Vagina (tissue), 2 donors: ENCODE measurements at regions not wholly inside any gene's neighbourhood (a gene's known extent, or its start where the extent isn't known, plus 50 kb on each side); places are given as distances from the start of the nearest gene placed in this dataset.

Source experiments
- POLR2AphosphoS5 ChIP-seq, 2 donors: sonication (generic); formaldehyde crosslinking; IDR thresholded peaks; one replicate each; pipeline ENCODE4 v1.9.0; 2017; ENCODE audit warnings: antibody characterized with exemption in 2 of 2, mild to moderate bottlenecking in 2 of 2, low read depth in 1 of 2; ENCODE audit not compliant: insufficient read depth in 1 of 2
- TF ChIP-seq, protein P1 (sequence below), 3 experiments: fragments of 450-650 bp in 2 of 3; fragments of 200-600 bp in 1 of 3; sonication (generic) in 1 of 3; IDR thresholded peaks; one replicate each; pipeline ENCODE4 v1.5.1; 2017 to 2019; ENCODE audit warnings: antibody characterized with exemption in 3 of 3, mild to moderate bottlenecking in 2 of 3, moderate library complexity in 2 of 3

DNA sequence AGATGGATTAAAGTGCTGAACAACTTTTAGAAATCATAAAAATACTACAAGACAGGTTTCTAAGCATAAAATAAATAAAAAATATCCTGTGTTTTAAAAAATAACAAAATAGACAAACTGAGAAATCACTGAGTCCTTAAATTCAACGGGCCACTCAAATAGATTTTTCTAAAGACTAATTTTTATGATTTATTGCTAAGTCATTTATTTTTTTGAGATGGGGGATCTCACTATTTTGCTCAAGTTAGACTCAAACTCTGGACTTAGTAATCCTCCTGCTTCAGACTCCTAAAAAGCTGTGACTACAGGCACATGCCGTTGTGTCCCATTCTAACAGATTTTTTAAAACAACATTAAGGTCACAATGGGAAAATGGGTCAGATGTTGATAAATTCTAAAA, 121.0 kb upstream of the THSD7A start:
- TF ChIP-seq POLR2AphosphoS5 (IDR thresholded peaks at IDR 0.05; ENCODE audit: insufficient read depth in 1 of 2, low read depth in 1 of 2) = no peak
- TF ChIP-seq, protein P1, sequence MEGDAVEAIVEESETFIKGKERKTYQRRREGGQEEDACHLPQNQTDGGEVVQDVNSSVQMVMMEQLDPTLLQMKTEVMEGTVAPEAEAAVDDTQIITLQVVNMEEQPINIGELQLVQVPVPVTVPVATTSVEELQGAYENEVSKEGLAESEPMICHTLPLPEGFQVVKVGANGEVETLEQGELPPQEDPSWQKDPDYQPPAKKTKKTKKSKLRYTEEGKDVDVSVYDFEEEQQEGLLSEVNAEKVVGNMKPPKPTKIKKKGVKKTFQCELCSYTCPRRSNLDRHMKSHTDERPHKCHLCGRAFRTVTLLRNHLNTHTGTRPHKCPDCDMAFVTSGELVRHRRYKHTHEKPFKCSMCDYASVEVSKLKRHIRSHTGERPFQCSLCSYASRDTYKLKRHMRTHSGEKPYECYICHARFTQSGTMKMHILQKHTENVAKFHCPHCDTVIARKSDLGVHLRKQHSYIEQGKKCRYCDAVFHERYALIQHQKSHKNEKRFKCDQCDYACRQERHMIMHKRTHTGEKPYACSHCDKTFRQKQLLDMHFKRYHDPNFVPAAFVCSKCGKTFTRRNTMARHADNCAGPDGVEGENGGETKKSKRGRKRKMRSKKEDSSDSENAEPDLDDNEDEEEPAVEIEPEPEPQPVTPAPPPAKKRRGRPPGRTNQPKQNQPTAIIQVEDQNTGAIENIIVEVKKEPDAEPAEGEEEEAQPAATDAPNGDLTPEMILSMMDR (IDR thresholded peaks at IDR 0.05) = no peak
